T-helper 1 cell treated with Interleukin-12 subunit alpha and Interleukin-12 subunit beta and Interleukin-4 antibody, amounts not matched to agents 30 ng/mL and 1 ng/mL, for 36 hours (primary cell): ENCODE measurements at regions not wholly inside any gene's neighbourhood (a gene's known extent, or its start where the extent isn't known, plus 50 kb on each side); places are given as distances from the start of the nearest gene placed in this dataset.
"Not testable (repeated sequence)": the region's sequence is repeated elsewhere in the genome, so short reads cannot be mapped to it uniquely, and the experiment has no call there.

Source experiments
- intact Hi-C: fragments of 100-400 bp; cut with micrococcal nuclease; formaldehyde crosslinking; loops from one replicate; pipeline ENCODE4 v1.15.1; 2024

DNA sequence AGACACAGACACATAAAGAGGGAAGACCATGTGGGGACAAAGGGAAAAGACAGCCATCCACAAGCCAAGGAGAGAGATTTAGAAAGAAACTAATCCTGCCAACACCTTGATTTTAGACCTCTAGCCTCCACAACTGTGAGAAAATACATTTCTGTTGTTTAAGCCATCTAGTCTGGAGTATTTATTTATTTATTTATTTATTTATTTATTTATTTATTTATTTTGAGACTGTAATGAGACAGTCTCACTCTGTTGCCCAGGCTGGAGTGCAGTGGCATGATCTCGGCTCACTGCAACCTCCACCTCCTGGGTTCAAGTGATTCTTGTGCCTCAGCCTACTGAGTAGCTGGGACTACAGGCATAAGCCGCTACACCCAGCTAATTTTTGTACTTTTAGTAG is 259.3 kb downstream of the PARM1 start:
- intact Hi-C loops, result not testable (repeated sequence)

DNA sequence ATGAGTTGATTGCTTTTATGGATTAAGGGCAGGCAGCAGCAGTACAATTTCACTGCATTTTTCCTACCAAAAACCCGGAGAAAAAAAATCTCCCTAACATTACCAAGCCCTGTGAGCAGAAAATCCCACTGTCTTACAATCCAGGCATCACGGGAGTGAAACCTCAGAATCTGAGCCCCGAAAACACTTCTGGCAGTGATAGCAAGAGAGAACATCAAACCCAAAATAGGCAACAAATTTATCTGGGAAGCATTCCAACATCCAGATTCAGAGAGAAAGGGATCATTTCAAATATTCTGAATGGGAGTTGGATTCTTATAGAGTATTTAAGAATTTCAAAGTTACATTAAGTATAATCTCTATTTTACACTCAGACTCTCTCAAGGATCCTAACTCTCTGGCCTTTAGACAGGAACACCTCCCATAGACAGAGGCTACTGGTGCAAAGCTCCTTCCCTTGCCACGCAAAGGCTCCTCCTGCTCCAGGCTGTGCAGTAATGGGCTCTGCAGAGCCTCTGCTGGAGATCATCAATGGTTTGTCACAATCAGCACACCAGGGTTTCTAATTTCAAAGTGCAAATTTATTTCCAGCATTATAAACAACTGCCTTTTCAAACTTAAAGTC is 256.9 kb downstream of the PARM1 start:
- intact Hi-C loops, result no loop called here

DNA sequence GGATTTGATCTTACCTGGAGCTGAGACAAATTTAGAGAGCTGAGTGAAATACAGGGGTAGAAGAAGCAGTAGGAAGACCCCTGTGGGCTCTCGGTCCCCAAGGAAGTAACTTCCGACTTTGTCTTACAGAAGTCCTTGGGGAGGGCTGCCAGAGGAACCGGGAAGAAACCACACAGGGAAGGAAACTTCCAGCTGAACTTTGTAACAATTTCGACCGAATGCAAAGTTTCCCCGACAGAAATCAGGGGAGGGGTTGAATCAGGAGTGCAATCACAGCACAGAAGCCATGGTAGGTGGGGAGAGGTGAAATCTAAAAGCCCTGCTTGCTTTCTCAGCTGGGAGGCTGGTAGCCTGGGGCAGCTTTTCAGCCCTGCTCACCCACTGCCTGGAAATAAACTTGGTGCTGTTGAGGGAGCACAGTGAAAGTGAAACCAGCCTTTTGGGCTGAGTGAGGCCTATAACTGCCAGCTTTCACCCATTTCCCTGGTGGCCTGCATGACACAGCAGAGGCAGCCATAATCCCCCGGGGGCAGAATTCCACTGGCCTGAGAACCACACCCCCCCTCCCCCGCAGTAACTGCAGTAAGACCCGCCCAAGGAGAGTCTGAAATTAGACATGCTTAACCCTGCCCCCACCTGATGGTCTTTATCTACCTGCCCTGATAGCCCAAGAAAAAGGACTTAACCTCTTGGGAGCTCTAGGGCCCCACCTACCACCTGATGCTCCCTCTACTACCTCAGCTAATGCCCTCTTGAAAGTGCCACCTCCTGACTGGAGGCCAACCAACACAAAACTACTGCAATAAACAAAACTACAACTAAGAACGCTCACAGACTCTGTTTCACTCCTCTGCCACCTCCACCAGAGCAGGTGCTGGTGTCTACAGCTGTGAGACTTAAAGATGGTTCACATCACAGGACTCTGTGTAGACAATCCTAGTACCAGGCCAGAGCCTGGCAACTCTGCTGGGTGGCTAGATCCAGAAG is 248.2 kb downstream of the PARM1 start:
- intact Hi-C loops, result no loop called here

DNA sequence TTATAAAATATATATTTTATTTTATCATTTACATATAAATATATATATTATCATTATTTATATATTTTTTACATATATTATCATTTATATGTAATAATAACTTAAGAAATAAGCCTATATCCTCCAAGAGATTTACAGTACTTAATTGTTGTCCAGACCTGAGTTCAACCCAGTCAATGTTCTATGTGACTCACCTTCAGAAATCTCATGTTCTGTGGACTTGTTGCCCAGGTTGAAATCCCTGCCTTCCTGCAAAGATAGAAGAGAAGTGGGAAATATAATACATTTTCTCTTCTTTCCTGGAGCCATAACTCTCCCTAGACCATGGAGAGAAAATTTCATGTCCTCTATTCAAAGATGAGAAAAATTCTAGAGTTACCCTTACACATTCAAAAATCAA is 247.3 kb downstream of the PARM1 start:
- intact Hi-C loops, result no loop called here

DNA sequence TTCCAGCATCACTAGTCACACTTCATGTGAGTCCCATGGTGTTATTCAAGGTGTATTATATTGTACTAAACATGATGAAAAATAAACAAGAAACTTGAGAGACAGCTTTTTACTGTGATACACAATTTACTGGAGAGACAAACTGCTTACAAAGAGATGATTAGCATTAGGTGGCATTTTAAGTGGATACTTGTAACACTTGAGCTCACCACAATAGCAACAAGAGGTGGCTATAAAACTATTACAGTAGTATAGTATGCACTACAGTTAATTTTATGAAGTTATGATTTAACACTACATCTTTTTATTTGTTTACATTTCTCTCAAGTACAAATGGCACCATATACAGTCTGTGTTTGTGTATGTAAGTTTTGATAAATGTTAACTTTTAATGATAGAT is 246.6 kb downstream of the PARM1 start:
- intact Hi-C loops, result no loop called here

DNA sequence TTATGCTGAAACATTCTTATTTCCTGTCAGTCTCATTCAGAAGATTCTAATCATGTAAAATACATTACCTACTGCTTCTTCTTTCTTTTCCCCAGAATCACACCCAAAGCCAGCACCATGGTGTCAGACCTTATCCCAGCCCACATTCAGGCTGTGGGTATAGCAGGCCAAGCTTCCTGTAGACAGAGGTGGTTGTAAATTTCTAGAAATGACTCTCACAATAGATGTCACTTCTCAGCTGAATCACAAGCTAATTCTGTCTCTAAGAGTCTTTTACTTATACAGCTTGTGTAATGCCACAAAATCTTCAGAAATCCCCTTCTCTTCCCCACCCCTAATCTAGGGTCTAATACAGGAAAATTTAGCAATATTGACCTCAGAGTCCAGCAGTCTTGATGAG is 239.6 kb downstream of the PARM1 start:
- intact Hi-C loops, result no loop called here

DNA sequence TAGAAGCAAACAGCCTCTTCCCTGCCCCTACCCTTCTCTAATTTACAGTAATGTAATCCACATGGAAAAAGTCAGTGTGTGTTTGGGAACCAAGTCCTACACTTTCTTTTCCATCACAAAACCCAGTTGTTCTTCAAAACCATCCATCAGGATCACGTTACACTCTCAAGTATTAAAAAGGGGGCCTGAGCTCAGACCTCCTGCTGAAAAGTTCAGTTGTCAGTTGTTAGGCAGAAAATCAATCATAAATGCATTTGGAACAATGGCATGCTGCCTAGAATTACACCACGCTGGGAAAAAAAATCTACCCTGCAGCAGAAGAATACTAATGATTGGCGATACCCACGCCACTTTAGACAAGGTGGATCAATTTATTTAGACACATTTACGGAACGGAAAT is 236.5 kb downstream of the PARM1 start:
- intact Hi-C loops, result no loop called here

DNA sequence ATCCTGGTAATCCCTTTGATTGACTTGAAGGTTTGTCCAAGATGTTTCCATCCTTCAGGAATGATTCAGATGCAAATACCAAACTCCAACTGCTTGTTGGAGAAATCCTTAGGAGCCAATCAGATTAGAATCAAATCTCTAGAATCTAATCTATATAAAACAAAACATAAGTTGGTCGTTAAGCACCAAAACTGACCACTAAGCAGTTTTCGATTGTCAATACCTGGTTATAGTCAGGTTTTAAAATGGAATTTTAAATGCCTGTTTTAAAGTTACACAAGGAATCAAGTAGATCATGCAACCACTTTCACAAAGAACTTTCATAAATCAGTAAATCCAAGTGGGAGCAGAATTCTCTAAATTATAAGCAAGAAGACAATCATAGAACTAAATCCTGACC is 236.1 kb downstream of the PARM1 start:
- intact Hi-C loops, result no loop called here

DNA sequence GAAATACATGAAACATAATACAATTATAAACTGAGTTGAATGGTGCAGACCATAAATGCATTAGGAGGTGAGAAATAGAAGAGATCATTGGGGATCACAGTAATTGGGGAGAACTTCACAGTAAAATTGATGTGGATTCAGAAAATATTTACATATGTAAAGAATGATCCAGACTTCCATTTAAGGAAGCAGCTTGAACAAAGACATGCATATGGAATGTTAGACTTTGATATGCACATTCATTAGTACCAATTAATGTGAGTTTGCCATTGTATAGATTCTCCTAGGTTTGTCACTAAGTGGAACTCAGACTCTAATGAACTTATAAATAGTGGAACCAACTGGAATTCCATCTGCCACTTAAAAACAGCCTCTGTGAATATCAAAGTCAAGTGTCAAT is 235.6 kb downstream of the PARM1 start:
- intact Hi-C loops, result no loop called here

DNA sequence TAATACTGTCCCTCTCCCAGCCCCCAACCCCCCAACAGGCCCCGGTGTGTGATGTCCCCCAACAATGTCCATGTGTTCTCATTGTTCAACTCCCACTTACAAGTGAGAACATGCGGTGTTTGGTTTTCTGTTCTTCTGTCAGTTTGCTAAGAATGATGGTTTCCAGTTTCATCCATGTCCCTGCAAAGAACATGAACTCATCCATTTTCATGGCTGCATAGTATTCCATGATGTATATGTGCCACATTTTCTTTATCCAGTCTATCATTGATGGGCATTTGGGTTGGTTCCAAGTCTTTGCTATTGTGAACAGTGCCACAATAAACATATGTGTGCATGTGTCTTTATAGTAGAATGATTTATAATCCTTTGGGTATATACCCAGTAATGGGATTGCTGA is 232.2 kb downstream of the PARM1 start:
- intact Hi-C loops, result not testable (repeated sequence)

DNA sequence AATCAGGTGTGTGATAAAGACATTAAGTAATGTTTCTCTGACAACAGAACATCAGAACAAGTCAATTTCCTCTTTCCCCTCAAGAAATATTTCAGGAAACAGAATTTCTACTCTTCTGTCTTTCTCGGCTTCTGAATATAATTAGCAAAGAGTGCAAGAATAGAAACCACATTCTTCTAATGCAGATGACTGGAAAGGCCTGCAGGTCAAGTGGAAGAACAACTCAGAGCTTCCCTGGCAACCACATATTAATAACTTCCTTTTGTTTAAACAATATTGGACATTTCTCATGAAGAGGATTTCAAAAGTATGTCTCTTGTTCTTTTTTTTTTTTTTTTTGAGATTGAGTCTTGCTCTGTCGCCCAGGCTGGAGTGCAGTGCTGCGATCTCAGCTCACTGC is 225.5 kb downstream of the PARM1 start:
- intact Hi-C loops, result no loop called here

DNA sequence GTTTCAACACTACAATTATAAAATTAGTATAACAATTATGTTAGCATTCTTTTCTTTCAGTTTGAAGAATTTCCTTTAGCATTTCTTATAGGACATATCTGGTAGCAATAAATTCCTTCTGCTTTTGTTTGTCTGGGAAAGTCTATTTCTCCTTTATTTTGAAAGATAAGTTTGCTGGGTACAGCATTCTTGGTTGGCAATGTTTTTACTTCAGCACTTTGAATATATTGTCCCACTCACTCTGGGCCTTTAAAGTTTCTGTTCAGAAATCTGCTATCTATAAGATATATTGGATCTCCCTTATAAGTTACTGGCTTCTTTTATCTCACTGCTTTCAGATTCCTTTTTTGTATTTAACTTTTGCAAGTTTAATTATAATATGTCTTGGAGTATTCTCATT is 222.1 kb downstream of the PARM1 start:
- intact Hi-C loops, result no loop called here

DNA sequence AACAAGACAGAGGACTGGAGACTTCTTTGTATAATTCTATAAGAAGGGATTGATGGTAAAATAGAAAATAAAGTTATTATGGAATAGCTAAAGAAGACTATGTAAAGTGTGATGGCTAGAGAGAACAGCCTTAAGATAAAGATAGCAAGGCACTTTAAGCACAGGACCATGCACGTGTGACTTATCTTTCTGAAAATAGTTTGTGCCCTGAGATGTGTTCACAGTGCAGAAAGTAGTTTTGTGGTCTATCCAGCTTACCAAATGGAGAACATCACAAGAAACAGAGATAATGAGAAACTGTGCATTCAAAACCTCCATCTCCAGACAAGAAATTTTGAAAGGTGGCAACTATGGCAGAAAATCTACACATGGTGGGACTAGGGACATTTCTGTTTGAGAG is 213.3 kb downstream of the PARM1 start:
- intact Hi-C loops, result no loop called here

DNA sequence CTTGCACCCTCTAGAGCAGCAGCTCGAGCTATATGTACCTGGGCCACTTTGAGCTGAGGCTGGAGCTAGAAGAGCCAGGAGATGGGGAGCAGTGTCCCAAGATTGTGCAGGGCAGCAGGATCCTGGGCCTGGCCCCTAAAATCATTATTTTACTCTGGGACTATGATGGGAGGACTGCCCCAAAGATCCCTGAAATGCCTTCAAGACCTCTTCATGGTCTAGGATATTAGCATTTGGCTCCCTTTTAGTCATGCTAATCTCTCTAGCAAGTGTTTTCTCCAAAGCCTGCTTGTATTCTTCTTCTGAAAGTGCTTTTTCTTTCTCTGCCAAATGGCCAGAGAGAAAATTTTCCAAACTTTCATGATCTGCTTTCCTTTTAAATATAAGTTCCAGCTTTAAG is 211.6 kb downstream of the PARM1 start:
- intact Hi-C loops, result no loop called here

DNA sequence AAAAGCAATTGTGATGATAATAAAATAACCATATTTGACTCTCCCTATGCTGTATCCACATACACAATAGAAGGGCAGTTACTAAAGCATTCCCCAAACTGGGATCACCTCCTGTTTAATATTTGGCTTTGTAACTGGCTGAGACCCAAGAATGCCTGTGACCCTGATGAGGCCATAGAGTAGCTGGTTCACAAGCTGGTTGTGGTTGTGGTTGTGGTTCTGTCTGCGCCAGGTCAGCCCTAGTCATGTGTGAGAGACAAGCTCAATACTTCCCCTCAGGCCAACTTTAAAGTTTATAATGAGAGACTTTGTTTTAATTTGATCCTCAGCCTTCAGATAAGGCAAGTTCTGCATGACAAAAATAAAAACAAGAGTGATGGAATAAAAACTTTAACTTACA is 209.9 kb downstream of the PARM1 start:
- intact Hi-C loops, result no loop called here

DNA sequence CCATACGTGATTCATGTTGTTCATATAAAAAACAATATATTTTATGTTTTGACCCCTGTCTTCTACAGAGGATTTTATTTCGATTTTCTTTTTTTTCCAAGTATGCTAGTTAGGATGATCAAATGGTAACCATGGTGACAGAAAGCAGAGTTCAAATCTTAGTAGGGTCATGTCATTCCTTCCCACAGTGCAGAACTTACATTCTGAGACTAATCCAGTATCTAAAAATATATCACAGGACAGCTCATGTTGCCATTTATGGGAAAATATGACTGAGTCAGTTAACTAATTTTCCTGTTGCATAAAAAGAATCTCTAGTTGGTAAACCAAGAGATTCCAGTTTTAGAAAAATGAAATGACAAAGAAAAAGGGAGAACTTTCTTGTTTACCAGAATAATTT is 209.5 kb downstream of the PARM1 start:
- intact Hi-C loops, result no loop called here

DNA sequence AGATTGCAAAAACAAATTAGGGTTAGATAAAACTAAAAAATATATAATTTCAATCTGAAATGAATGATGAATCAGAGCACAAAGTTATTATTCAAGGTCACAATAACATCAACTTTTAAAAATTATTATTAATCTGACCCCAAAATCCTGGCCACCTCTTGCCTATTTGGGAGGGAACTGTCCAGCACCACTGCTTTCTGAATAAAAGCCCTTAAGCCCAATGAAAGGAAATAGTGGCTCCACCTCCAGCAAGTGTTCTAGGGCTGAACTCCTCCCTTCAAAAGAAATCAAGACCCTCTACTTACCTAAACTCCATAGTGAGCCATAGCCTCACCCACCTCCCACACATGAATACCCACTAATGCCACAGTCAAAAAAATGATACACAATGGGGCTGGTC is 208.2 kb downstream of the PARM1 start:
- intact Hi-C loops, result no loop called here

DNA sequence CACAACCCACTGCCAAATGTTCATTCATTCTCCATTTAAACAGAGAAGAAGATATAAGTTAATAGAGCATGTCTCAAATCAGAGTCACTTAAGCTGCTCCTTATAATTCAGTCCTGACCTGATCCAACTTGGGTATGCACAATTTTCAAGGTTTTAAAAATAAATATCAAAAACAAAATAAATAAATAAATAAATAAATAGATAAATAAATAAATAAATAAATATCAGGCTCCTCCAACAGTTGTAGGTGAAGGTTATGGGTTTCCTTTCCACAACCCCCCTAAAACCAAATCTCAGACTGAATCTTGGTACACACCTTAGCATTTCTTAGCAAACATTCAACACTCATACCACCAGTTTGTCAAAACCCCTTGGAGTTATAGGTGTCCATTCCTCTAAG is 204.4 kb downstream of the PARM1 start:
- intact Hi-C loops, result no loop called here

DNA sequence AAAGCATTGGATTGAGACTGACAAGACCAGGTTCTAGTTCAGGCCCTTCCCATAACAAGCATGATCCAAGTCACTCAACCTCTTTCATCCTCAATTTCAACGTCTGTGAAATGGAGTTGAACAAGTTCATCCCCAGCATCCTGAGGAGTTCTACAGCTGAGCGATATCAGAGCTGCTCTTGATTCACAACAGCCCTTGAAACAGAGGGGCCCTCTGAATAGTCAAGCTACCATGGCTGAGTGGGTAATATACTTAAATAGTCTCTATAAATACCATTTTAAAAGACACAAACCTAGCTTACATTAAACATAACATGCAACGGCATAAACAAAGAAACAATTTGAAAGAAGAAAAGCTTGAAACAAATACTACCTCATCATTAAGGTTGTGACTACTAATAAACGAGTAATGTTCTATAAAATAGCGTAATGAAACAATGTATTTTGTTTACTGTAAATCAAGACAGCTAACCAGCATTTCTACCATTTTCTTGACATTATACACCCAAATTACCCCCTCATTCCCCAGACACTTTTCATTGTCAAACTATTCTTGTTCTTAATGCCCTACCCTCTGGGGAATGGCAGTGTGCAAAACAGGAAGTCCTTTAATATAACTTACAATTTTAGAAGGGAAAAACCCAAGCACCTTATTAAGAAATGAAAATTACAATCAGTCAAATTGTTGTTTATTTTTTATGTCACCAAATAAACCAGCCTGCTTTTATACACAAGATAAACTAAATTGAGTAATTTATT is 202.3 kb downstream of the PARM1 start:
- intact Hi-C loops, result no loop called here

DNA sequence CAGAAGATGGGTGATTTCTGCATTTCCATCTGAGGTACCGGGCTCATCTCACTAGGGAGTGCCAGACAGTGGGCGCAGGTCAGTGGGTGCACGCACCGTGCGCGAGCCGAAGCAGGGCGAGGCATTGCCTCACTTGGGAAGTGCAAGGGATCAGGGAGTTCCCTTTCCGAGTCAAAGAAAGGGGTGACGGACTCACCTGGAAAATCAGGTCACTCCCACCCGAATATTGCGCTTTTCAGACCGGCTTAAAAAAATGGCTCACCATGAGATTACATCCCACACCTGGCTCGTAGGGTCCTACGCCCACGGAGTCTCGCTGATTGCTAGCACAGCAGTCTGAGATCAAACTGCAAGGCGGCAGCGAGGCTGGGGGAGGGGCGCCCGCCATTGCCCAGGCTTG is 194.0 kb downstream of the PARM1 start:
- intact Hi-C loops, result not testable (repeated sequence)

DNA sequence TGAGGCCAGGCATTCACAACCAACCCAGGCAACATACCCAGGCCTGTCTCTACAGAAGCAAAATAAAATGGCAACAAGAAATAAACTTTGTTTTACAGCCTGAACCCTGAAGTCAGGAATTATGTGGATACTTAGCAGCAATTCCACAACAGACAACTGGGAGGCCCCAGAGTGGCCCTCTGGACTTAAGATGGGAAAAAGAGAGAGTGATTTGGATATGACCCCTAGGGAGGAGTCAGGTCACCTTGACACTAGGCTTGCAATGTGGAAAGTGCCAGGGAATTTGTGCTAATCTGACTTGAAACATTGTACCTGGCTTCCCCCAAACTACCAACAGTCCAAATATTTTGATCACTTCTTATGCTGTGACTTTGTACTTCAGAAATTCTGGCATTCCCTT is 193.1 kb downstream of the PARM1 start:
- intact Hi-C loops, result no loop called here

DNA sequence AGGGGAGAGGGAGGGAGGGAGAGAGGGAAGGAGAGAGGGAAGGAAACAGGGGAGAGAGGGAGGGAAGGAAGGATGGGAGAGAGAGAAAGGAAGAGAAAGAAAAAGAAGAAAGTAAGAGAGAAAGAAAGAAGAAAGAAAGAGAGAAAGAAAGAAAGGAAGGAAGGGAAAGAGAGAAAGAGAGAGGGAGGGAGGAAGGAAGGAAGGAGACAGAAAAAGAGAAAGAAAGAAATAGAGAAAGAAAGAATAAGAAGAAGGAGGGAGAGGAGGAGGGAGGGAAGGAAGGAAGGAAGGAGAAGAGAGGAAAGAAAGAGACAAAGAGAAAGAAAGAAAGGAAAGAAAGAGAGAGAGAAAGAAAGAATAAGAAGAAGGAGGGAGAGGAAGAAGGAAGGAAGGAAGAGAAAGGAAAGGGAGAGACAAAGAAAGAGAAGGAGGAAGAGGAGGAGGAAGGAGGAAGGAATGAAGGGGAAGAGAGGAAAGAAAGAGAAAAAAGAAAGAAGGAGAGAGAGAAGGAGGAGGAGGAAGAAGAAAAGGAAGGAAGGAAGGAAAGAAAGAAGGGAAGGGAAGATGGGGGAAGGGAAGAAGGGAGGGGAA is 189.6 kb downstream of the PARM1 start:
- intact Hi-C loops, result no loop called here
